HG03432 (cell line): ENCODE measurements at regions not wholly inside any gene's neighbourhood (a gene's known extent, or its start where the extent isn't known, plus 50 kb on each side); places are given as distances from the start of the nearest gene placed in this dataset.

Experiments used
- ATAC-seq: cut with Tn5 transposase; IDR thresholded peaks from one replicate; pipeline ENCODE4 v1.9.1; 2021; ENCODE audit warnings: mild to moderate bottlenecking, moderate library complexity; ENCODE audit not compliant: unreplicated experiment

GRCh38 chr5:164741376-164741775, 1236.0 kb downstream of the MAT2B start:
- peak; percentile 41 for ATAC-seq

DNA sequence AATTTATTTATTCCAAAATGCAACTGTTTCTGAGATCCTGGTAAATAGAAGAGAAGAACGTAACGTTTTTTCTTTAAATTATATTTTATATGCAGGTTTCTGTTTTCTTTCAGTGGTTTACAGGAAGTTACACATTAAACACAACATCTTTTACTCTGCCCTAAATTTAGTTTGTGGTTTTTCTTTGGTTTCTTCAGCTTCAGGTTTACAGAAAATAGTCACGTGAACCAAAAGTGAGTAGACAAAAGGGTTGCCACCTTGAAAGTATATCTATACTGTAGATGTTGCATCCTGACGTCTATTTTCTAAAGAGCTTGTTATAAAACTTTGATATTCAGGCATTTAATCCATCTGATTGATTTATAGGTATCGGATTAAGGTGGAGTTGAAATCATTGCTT, 1236.6 kb downstream of the MAT2B start:
- ATAC-seq = peak; percentile 92

DNA sequence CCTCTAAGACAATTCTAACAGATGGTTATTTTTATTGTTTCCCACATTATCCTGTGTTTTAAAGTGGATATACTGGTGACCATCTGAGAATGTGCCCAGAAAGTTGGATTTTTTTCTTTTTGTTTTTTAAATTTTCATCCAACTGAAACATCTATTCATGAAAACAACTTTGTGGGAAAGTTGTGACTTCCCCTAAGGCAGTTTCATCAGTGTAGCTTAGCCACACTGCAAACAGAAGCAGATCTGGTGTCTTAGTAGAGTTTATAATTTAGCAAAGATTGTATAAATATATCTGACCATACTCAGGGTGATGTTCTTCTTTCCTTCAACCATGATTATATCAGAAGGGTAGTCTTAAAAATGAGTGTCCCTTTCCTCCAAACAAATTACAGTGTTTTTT, 1241.3 kb downstream of the MAT2B start:
- peak; percentile 23 for ATAC-seq

GRCh38 chr5:164747371-164747770, 1242.0 kb downstream of the MAT2B start:
- ATAC-seq = no peak

DNA sequence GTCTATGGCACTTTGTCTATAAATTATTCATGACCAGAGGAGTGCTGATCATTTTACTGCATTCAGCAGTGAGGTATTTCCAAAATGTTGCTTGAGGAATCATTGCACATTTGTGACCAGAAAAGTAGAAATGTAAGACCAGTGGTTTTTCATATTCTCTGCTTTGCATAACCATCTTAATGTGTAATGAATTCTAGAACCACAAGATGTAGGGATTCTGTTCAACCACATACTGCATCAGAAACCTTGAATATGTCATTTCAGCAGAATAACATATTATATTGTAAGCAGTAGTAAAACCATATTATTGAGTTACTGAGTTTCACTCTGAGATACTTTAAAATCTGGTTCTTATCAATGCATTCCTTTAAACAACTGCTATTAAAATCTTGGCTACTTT, 1243.4 kb downstream of the MAT2B start:
- peak; percentile 92 for ATAC-seq

GRCh38 chr5:164753434-164753833, 1248.0 kb downstream of the MAT2B start:
- no peak for ATAC-seq

- ATAC-seq = no peak
Observed at GRCh38 chr5:164763206-164763605, 1257.8 kb downstream of the MAT2B start.

DNA sequence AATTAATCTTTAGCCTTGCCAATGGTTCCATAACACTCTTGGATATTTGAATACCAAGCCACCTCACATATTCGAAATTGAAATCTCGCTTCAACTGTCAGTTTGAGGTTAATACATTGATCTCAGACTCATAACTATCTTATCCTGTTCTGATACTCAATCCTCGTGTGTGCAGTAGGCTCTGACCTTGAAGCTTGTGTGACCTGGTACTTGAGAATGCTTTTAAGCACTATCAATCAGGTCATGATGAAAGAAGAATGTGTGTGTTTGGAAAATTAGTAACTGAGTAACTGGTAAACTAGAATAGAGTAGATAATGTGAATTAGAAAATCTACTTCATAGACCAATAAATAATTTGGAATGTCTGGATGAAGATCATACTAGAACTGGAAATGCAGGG, 1266.7 kb downstream of the MAT2B start:
- peak; percentile 55 for ATAC-seq

DNA sequence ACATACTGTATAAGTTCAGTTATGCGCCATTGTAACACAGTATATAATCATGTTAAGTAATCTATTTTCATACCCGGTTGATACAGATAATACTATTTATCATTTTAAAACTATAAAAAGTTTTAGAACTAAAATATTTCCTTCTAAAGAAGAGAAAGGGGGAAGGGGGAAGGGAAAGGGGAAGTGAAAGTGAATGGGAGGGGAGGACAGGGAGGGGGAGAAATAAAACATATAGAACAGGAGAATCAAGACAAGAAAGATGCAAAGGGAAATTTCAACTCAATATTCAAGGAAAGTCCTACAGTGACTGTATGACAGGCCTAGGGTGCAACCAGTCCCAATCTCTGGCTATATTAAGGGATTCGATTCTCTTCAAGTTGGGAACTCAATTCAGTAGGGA, 1278.8 kb downstream of the MAT2B start:
- ATAC-seq = no peak

- ATAC-seq = no peak
Observed at GRCh38 chr5:164798110-164798509, 1292.7 kb downstream of the MAT2B start.

DNA sequence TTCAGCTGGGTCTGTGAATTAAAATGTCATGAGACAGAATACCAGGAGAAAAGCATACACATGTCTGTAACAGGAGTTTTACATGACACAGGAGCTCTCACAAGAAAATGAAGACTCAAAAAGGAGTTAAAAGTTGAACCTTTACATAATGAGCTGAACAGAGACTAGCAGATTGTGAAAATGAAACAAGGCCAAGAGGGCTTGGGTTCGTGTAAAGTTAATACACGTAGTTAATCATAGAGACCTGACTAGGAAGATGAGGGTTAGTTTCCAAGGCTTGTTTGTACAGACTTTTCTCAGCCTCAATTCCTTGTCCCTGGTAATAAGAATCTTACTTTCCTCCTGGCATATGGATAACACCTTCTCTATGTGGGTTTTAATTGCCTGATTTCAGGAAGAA, 1294.0 kb downstream of the MAT2B start:
- peak; percentile 72 for ATAC-seq

GRCh38 chr5:164801910-164802309, 1296.5 kb downstream of the MAT2B start:
- no peak for ATAC-seq

- ATAC-seq = peak; percentile 96
Observed at GRCh38 chr5:164809821-164810220, 1304.4 kb downstream of the MAT2B start.

DNA sequence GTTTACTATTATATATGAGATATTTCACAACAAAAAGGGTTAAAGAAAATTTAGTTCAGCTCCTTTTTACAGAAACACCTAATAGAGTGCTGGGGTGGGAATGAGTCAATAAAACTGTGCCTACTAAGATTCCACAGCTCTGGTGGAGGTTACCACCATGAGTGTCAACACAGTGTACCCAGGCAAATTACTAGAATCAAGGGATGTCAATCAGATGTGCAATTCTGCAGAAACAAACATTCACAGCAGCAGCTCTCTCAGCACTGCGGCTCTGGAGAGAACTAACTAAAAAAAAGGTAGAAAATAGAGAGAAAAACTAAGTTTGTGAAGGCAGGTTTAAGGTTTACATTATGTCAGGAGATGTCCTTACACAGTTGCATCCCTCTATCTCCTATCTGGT, 1313.0 kb downstream of the MAT2B start:
- ATAC-seq = no peak

DNA sequence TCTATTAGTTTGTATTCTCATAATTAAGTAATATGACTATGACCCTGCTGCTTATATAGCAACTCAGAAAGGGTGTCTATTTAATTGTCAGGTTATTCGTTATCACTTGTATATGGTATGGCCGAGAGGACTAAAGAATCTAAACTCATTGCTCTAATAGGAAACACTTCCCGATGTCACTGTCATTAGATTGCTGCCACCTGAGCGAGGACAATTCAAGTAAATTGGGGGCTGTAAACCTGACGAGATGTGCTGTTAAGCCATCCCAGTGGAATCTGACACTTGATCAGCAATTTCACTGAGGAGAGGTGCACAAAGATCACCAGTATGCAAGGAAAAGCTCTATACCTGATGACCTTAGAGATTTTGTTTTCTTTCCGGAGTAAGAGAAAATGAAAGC, 1319.3 kb downstream of the MAT2B start:
- no peak for ATAC-seq

DNA sequence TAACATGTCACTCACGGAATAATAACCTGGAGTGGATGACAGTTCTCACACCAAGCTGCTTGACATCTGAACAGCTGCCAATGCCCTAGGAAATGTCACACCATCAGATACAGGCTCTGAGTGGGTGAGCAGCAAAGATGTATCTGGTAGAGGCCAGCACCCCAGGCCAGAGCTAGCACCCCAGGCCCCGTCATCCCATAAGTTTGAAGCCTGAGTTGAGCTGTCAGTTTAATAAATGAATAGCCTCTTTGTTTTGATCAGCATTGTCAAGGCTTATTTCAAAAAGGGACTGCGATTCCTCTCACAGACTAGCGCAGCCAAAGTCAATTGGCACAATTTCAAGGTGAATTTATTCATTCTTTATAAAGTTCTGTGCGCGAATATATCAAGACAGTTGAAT, 1327.1 kb downstream of the MAT2B start:
- no peak for ATAC-seq

DNA sequence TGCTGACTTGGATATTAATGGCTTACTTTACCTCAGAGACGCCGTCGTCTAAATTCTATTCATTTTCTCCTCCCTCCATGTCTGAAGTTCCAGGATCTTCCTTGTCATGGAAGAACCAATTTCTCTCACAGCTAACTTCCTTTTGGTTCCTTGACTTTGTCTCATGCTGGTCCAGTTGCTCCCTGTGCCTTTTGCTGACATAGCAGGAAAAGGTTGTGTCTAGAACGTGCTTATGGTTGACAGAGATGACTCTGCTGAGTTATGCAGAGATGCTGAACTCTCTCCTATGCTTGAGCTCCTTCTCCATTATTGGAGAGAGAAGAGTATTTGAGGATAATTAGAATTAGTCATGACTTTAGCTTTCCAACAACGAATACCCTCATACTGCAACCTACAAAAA, 1338.9 kb downstream of the MAT2B start:
- ATAC-seq = no peak

DNA sequence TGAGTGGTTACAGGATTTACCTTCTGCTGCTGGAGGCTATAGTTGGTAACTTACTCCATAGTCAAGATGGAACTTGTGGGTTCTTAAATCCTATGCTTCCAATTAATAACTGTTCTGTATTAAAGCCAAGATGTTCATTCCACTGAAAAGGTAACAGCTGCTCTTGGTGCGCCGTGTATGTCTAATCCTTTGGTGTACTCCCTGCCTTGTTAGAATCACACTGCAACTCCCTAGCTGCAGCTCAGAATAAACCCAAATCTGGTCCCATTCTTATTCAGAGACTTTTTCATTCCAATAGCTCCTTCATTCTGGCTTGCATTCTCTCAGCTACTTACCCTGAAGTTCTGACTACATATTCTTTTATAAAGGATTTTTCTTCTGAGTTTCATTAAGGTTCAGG, 1355.5 kb downstream of the MAT2B start:
- no peak for ATAC-seq

DNA sequence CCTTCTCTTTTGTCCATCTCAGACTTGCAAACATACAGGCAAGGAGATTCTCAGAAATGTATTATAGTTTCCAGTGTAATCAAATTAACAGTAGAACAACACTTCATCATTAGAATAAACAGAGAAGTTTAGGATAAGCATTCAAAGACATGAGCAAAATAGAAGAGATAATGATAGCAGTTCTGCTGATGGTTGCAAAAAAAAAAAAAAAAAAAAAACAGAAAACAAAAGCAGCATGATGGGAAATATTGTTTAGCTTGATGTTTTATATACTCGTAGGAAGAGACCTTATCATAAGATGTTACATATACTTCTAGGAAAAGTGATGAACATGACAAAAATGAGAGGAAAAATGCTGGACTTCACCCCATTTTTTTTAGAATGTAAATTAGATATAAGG, 1356.2 kb downstream of the MAT2B start:
- ATAC-seq = no peak

DNA sequence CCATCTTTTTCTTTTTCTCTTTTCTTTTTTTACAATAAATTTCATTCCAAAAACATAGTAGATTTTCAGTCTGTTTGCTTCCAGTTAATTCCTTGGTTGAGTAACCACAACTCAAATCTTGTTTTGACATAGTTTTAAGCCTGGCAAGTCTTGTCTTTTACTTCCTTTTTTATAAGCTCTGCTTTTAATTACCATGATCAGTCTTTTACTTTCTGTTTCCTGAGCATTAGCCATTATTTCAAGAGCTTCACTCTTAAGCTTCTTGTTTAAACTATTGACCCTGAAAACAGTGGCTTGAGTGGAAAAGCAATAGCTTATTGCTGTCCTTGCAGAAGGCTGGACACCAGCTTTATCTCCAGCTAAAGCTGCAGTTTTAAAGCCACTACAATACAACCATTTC, 1363.3 kb downstream of the MAT2B start:
- ATAC-seq = peak; percentile 79

GRCh38 chr5:164869325-164869724, 1363.9 kb downstream of the MAT2B start:
- peak; percentile 48 for ATAC-seq

DNA sequence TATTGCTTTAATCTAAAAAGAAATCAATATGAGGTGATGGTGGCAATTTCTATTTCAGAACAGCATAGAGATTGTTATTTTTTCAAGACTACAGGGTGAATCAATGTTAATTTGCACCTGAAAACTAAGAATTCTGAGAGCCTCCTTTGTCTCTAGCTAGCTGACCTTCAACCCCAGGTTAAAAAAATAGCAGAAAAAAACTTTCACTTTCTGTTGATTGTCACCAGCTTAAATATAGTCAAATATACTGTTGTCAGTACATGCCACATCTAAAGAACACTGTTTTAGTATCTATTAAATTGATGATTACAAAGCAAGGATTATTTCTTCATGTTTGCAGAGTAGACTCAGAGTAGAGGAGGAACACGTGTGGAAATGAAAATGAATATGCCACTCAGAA, 1371.4 kb downstream of the MAT2B start:
- no peak for ATAC-seq

DNA sequence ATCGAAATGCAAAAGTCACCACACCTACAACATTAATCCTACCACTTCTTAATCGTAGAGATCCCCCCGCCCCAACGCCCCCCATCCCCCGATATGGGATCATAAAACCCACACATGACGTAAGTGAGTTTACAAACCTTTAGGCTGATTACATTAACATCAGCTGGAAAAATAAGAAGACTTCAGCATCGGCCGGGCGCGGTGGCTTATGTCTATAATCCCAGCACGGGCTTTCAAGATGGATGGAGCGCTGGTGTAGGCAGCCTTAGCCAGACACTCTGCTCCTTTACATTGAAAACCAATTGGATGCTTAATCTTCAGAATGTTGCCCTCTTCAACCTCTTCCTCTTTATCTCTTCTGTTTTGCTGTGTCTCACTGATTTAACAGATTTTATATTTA, 1376.0 kb downstream of the MAT2B start:
- ATAC-seq = no peak

DNA sequence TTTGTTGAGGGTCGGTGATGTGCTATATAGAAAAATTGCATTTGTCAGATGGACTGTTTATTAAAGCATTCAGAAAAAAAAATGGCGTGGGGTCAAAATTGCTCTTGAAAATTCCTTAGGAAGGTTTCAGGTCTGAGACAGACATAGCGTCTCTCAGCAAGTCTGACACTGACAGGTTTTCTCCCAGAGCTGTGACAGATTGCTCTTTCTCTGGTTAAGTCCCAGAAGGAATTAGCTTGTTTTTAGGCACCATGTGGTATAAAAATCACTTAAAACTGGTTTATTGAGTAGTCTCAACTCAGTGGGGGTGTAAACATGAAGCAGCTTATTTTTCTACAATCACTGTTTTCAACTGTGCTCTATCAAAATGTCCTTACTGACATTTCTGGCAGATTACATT, 1379.8 kb downstream of the MAT2B start:
- ATAC-seq = no peak
